ENCODE measurements at regions not wholly inside any gene's neighbourhood (a gene's known extent, or its start where the extent isn't known, plus 50 kb on each side); places are given as distances from the start of the nearest gene placed in this dataset.

GRCh38 chr15:69753867-69754266 is 301.2 kb downstream of the RPLP1 start:
- TF ChIP-seq CTCF (conservative IDR thresholded peaks at IDR 0.05; ENCODE audit: low read length) = no peak
- TF ChIP-seq EZH2phosphoT487 (IDR thresholded peaks at IDR 0.05; ENCODE audit: borderline replicate concordance) = no peak

All from Loucy (cell line).